ENCODE measurements at regions not wholly inside any gene's neighbourhood (a gene's known extent, or its start where the extent isn't known, plus 50 kb on each side); places are given as distances from the start of the nearest gene placed in this dataset.

DNA sequence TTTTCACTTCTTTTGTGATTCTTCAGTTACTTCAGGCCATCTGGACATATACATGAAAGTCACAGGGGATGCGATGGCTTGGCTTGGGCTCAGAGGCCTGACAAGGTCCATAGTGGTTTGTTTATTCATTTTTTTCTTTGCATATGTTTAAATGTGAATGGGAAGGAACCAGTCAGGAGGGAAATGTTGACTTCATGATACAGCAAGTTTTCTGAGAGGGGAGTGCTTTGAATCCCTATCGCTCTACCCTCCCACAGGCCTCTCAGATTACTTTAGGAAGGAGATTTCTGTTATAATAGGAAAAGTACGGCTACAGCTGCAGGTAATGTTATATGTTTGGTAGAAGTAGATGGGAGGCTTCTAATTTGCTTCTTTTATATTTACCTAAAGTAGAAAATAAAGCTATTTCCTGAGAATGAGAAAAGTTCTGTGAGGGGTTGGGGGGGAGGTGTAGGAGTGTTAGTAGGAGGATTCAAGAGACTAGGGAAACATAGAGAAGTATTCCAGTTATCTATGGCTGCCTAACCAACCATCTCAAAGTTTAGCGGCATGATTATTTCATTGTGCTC is 322.9 kb downstream of the RAPGEF2 start:
- TF ChIP-seq KDM1A (IDR thresholded peaks at IDR 0.05; ENCODE audit: low read depth): no peak
- TF ChIP-seq HDAC2 (IDR thresholded peaks at IDR 0.05): no peak
- no peak for TF ChIP-seq HOXA7 (CRISPR knock-in tag; IDR thresholded peaks at IDR 0.05)
- H3K4me3 ChIP-seq: no peak overlapping the region
- ChIA-PET CTCF (no interaction called here), POLR2A (no interaction called here)
- FAIRE-seq (no peak), ATAC-seq (no peak), DNase-seq (ENCODE audit: low read depth in 1 of 2, low spot score in 1 of 2) (no peak)
- H3K9me3 ChIP-seq: no peaks in the 10 kb centered on the region
- H3K4me1 ChIP-seq: no peaks in the 10 kb centered on the region
- 72% methylated on average over 4 of the region's 4 CpGs for WGBS (ENCODE audit: missing lambda C conversion rate)
- no peak overlapping the region for H3K27ac ChIP-seq
- H3K4me2 ChIP-seq: no peak overlapping the region

DNA sequence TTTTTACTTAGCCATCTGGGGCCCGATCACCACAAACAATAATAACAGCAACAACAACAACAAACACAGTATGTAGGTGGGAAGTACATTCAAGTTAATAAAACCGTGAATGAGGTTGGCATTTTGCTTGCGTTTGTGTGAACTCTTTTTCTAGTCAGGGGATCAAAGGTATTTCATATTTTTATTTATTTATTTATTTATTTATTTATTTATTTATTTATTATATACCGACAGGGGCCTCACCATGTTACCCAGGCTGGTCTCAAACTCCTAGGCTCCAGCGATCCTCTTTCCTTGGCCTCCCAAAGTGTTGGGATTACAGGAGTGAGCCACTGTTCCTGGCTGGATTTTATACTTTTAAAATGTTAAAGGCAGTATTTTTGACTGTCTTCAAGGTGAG is 325.4 kb downstream of the RAPGEF2 start:
- FAIRE-seq (no peak), ATAC-seq (no peak), DNase-seq (ENCODE audit: low read depth in 1 of 2, low spot score in 1 of 2) (no peak)
- Histone ChIP-seq H3K4me1 (no peaks in the 10 kb centered on the region), H3K4me2 (no peak overlapping the region), H3K4me3 (no peak overlapping the region), H3K9me3 (no peaks in the 10 kb centered on the region), H3K27ac (no peak overlapping the region)
- TF ChIP-seq ZSCAN20 (CRISPR knock-in tag; IDR thresholded peaks at IDR 0.05): no peak
- TF ChIP-seq ZC3H11A (IDR thresholded peaks at IDR 0.05): peak; percentile 10; the same call in 1 of the 2 replicates
- CTCF ChIA-PET: no interaction called here
- POLR2A ChIA-PET: no interaction called here
- WGBS (ENCODE audit: missing lambda C conversion rate): 85% methylated on average over 5 of the region's 5 CpGs

DNA sequence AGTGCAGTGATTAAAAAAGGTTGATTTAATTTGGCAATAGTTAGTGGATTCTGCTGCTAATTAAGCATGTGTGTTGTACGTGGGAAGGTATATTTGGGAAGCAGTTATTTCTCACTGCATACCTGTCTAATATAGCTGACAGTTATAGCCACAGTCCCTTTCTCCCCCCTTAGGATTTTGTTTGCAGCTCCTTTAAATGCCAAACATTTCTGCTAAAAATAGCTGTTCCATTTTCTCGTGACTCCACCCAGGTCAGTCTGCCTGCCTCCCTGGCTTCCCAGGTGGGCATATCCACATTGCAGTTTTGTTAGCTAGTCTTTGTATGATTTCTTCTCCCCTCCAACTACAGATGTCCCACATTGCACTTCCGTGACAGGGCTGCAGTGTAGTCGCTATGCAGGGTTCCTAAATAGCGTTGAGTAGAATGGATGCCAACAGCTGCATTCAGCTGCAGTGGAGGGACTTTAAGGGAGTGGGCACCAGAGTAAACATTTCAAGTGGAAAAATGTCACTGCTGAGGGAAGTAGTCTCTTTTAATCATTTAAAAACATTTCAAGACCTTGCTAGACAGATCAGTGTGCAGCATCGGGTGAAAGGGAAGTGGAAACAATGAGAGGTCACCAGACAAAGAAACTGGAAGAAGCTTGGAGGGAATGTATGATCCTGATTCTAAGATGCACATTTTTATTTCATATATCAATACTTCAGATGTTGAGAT is 326.3 kb downstream of the RAPGEF2 start:
- POLR2A ChIA-PET: no interaction called here
- ATAC-seq: no peak
- Histone ChIP-seq H3K4me2 (no peak overlapping the region), H3K4me1 (no peaks in the 10 kb centered on the region), H3K27ac (no peak overlapping the region), H3K9me3 (no peaks in the 10 kb centered on the region), H3K4me3 (no peak overlapping the region)
- CTCF ChIA-PET: no interaction called here
- FAIRE-seq: no peak
- no peak for DNase-seq (ENCODE audit: low read depth in 1 of 2, low spot score in 1 of 2)
- WGBS (ENCODE audit: missing lambda C conversion rate): 55% methylated on average over 6 of the region's 6 CpGs
- TF ChIP-seq MAFK (IDR thresholded peaks at IDR 0.05; ENCODE audit: partially characterized antibody) (no peak), RARB (CRISPR knock-in tag; IDR thresholded peaks at IDR 0.05) (no peak), BHLHE40 (IDR thresholded peaks at IDR 0.05; ENCODE audit: low read depth, low read length) (no peak), HOXB13 (CRISPR knock-in tag; IDR thresholded peaks at IDR 0.05; ENCODE audit: low read depth) (no peak), POLR2A (IDR thresholded peaks at IDR 0.05; ENCODE audit: low read length) (no peak)
- TF ChIP-seq, protein P1, sequence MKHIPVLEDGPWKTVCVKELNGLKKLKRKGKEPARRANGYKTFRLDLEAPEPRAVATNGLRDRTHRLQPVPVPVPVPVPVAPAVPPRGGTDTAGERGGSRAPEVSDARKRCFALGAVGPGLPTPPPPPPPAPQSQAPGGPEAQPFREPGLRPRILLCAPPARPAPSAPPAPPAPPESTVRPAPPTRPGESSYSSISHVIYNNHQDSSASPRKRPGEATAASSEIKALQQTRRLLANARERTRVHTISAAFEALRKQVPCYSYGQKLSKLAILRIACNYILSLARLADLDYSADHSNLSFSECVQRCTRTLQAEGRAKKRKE (CRISPR knock-in tag; IDR thresholded peaks at IDR 0.05; ENCODE audit: low read depth): no peak

DNA sequence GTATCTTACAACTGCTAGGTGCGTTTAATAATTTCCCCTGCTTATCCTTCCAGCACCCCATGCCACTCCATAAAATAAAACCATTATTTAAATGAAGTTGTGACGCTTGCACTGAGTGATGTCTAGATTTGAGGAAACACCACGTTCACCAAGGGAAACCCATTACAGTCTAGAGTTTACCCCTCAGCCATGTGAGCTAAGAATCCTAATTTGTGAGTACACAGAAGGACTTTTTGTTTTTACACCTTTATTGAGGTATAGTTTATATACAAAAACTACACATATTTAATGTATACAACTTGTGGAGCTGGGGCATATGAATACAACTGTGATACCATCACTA is 326.8 kb downstream of the RAPGEF2 start:
- H3K4me3 ChIP-seq: no peak overlapping the region
- DNase-seq (ENCODE audit: low read depth in 1 of 2, low spot score in 1 of 2): no peak
- ATAC-seq: no peak
- POLR2A ChIA-PET: no interaction called here
- H3K4me2 ChIP-seq: no peak overlapping the region
- CTCF ChIA-PET: no interaction called here
- no peak for FAIRE-seq
- H3K4me1 ChIP-seq: no peaks in the 10 kb centered on the region
- H3K27ac ChIP-seq: no peak overlapping the region
- no peak for TF ChIP-seq HOXA7 (CRISPR knock-in tag; IDR thresholded peaks at IDR 0.05)
- no peak for TF ChIP-seq FOSB (CRISPR knock-in tag; IDR thresholded peaks at IDR 0.05)
- TF ChIP-seq MYC (IDR thresholded peaks at IDR 0.05; ENCODE audit: borderline replicate concordance, low read length): no peak
- no peak for TF ChIP-seq RARB (CRISPR knock-in tag; IDR thresholded peaks at IDR 0.05)
- TF ChIP-seq MAFK (IDR thresholded peaks at IDR 0.05; ENCODE audit: partially characterized antibody): no peak
- TF ChIP-seq EHMT2 (IDR thresholded peaks at IDR 0.05; ENCODE audit: low read depth): no peak
- TF ChIP-seq FOXS1 (CRISPR knock-in tag; IDR thresholded peaks at IDR 0.05): no peak
- TF ChIP-seq NR3C1 (IDR thresholded peaks at IDR 0.05): no peak
- TF ChIP-seq RFX5 (IDR thresholded peaks at IDR 0.05): no peak
- TF ChIP-seq CBX2 (IDR thresholded peaks at IDR 0.05; ENCODE audit: borderline replicate concordance, low read depth): no peak
- TF ChIP-seq CBX8 (IDR thresholded peaks at IDR 0.05): no peak
- TF ChIP-seq, protein P2, sequence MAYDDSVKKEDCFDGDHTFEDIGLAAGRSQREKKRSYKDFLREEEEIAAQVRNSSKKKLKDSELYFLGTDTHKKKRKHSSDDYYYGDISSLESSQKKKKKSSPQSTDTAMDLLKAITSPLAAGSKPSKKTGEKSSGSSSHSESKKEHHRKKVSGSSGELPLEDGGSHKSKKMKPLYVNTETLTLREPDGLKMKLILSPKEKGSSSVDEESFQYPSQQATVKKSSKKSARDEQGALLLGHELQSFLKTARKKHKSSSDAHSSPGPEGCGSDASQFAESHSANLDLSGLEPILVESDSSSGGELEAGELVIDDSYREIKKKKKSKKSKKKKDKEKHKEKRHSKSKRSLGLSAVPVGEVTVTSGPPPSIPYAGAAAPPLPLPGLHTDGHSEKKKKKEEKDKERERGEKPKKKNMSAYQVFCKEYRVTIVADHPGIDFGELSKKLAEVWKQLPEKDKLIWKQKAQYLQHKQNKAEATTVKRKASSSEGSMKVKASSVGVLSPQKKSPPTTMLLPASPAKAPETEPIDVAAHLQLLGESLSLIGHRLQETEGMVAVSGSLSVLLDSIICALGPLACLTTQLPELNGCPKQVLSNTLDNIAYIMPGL (CRISPR knock-in tag; IDR thresholded peaks at IDR 0.05; ENCODE audit: borderline replicate concordance): no peak
- TF ChIP-seq, protein P3, sequence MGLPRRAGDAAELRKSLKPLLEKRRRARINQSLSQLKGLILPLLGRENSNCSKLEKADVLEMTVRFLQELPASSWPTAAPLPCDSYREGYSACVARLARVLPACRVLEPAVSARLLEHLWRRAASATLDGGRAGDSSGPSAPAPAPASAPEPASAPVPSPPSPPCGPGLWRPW (IDR thresholded peaks at IDR 0.05): no peak
- TF ChIP-seq HDAC2 (IDR thresholded peaks at IDR 0.05): no peak
- no peak for TF ChIP-seq JUN (IDR thresholded peaks at IDR 0.05)
- TF ChIP-seq ZNF302 (CRISPR knock-in tag; IDR thresholded peaks at IDR 0.05): no peak
- 50% methylated on average over 3 of the region's 3 CpGs for WGBS (ENCODE audit: missing lambda C conversion rate)
- H3K9me3 ChIP-seq: no peaks in the 10 kb centered on the region
